ENCODE measurements at regions not wholly inside any gene's neighbourhood (a gene's known extent, or its start where the extent isn't known, plus 50 kb on each side); places are given as distances from the start of the nearest gene placed in this dataset.

GRCh38 chr2:211176514-211177141, 620.2 kb downstream of the CPS1 start:
- H3K27me3 Mint-ChIP-seq = no peaks in the 10 kb centered on the region
- H3K4me1 Mint-ChIP-seq (ENCODE audit: unreplicated experiment) = no peaks in the 10 kb centered on the region
- H3K4me3 Mint-ChIP-seq = no peak overlapping the region
- no peaks in the 10 kb centered on the region for H3K9me3 Mint-ChIP-seq
- DNase-seq (ENCODE audit: extremely low spot score, unreplicated experiment) = no peak
- no peak overlapping the region for H3K27ac Mint-ChIP-seq
- H3K36me3 Mint-ChIP-seq = no peaks in the 10 kb centered on the region
- TF ChIP-seq CTCF (conservative IDR thresholded peaks at IDR 0.05) = no peak

- Mint-ChIP-seq H3K36me3 (no peaks in the 10 kb centered on the region), H3K27ac (no peak overlapping the region), H3K4me3 (no peak overlapping the region), H3K4me1 (ENCODE audit: unreplicated experiment) (peaks cover 4% of the 10 kb centered on the region), H3K27me3 (no peaks in the 10 kb centered on the region), H3K9me3 (no peaks in the 10 kb centered on the region)
- TF ChIP-seq CTCF (conservative IDR thresholded peaks at IDR 0.05) = no peak
- no peak for DNase-seq (ENCODE audit: extremely low spot score, unreplicated experiment)
Observed at GRCh38 chr2:211181626-211182025, 625.2 kb downstream of the CPS1 start.

GRCh38 chr2:211187602-211188001, 631.2 kb downstream of the CPS1 start:
- no peak for DNase-seq (ENCODE audit: extremely low spot score, unreplicated experiment)
- Mint-ChIP-seq H3K27me3 (no peaks in the 10 kb centered on the region), H3K4me1 (ENCODE audit: unreplicated experiment) (no peaks in the 10 kb centered on the region), H3K4me3 (no peak overlapping the region), H3K9me3 (peaks cover 5% of the 10 kb centered on the region), H3K36me3 (no peaks in the 10 kb centered on the region), H3K27ac (no peak overlapping the region)
- TF ChIP-seq CTCF (conservative IDR thresholded peaks at IDR 0.05) = no peak

GRCh38 chr2:211203986-211204385, 647.6 kb downstream of the CPS1 start:
- H3K36me3 Mint-ChIP-seq = no peaks in the 10 kb centered on the region
- no peak for TF ChIP-seq CTCF (conservative IDR thresholded peaks at IDR 0.05)

GRCh38 chr2:211204456-211204855, 648.1 kb downstream of the CPS1 start:
- no peaks in the 10 kb centered on the region for H3K4me1 Mint-ChIP-seq (ENCODE audit: unreplicated experiment)
- no peak overlapping the region for H3K27ac Mint-ChIP-seq
- H3K4me3 Mint-ChIP-seq = no peak overlapping the region
- no peaks in the 10 kb centered on the region for H3K9me3 Mint-ChIP-seq
- DNase-seq (ENCODE audit: extremely low spot score, unreplicated experiment) = no peak
- no peak for TF ChIP-seq CTCF (conservative IDR thresholded peaks at IDR 0.05)
- no peaks in the 10 kb centered on the region for H3K36me3 Mint-ChIP-seq
- H3K27me3 Mint-ChIP-seq = no peaks in the 10 kb centered on the region

More at GRCh38 chr2:211203986-211204385, 647.6 kb downstream of the CPS1 start:
- no peaks in the 10 kb centered on the region for H3K9me3 Mint-ChIP-seq
- H3K27me3 Mint-ChIP-seq = no peaks in the 10 kb centered on the region
- no peak overlapping the region for H3K4me3 Mint-ChIP-seq
- H3K4me1 Mint-ChIP-seq (ENCODE audit: unreplicated experiment) = no peaks in the 10 kb centered on the region
- H3K27ac Mint-ChIP-seq = no peak overlapping the region
- DNase-seq (ENCODE audit: extremely low spot score, unreplicated experiment) = no peak

- H3K9me3 Mint-ChIP-seq = no peaks in the 10 kb centered on the region
- no peak overlapping the region for H3K4me3 Mint-ChIP-seq
- H3K36me3 Mint-ChIP-seq = no peaks in the 10 kb centered on the region
- TF ChIP-seq CTCF (conservative IDR thresholded peaks at IDR 0.05) = no peak
- no peak for DNase-seq (ENCODE audit: extremely low spot score, unreplicated experiment)
- H3K27me3 Mint-ChIP-seq = no peaks in the 10 kb centered on the region
- no peaks in the 10 kb centered on the region for H3K4me1 Mint-ChIP-seq (ENCODE audit: unreplicated experiment)
- H3K27ac Mint-ChIP-seq = no peak overlapping the region
Observed at GRCh38 chr2:211204902-211205301, 648.5 kb downstream of the CPS1 start.
